Adrenal gland (tissue), 5 donors: ENCODE measurements at regions not wholly inside any gene's neighbourhood (a gene's known extent, or its start where the extent isn't known, plus 50 kb on each side); places are given as distances from the start of the nearest gene placed in this dataset.
"Not testable (repeated sequence)": the region's sequence is repeated elsewhere in the genome, so short reads cannot be mapped to it uniquely, and the experiment has no call there.

Experiments used
- POLR2A ChIP-seq, 2 donors: fragments of 450-650 bp; IDR thresholded peaks; one replicate each; pipeline ENCODE4 v1.6.1; 2017; ENCODE audit warnings: antibody characterized with exemption in 2 of 2, mild to moderate bottlenecking in 2 of 2, moderate library complexity in 1 of 2
- TF ChIP-seq, protein P1 (sequence below), 6 experiments: fragments of 450-650 bp in 4 of 6; fragments of 200-600 bp in 2 of 6; sonication (generic) in 1 of 6; IDR thresholded peaks; 1 replicate in 5 of 6; 2 replicates in 1 of 6; pipeline versions ENCODE4 v1.5.1 to v1.8.0; 2016 to 2021; ENCODE audit warnings: antibody characterized with exemption in 6 of 6, mild to moderate bottlenecking in 2 of 6, moderate library complexity in 1 of 6
- donor health status: DM: no; HTN: no; CAD: no.

DNA sequence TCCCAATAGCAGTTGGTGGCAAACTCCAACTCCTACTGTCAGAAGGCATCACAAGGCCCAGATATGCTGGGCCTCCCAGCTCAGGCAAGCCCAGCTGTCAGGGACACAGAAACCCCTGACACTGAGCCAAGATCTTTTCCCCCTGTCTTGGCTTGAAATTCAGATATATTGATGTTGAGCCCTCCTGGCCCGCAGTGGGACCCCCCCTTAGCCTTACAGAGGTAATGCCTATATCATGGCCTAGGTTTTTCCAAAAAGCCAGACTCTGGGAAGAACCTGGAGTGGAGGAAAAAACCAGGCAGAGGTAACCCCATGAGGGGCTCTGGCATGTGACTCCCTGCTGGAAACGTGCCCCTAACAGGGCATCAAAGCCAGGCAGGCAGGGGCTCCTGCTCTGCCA, 129.2 kb downstream of the POTEG start:
- TF ChIP-seq, protein P1, sequence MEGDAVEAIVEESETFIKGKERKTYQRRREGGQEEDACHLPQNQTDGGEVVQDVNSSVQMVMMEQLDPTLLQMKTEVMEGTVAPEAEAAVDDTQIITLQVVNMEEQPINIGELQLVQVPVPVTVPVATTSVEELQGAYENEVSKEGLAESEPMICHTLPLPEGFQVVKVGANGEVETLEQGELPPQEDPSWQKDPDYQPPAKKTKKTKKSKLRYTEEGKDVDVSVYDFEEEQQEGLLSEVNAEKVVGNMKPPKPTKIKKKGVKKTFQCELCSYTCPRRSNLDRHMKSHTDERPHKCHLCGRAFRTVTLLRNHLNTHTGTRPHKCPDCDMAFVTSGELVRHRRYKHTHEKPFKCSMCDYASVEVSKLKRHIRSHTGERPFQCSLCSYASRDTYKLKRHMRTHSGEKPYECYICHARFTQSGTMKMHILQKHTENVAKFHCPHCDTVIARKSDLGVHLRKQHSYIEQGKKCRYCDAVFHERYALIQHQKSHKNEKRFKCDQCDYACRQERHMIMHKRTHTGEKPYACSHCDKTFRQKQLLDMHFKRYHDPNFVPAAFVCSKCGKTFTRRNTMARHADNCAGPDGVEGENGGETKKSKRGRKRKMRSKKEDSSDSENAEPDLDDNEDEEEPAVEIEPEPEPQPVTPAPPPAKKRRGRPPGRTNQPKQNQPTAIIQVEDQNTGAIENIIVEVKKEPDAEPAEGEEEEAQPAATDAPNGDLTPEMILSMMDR (IDR thresholded peaks at IDR 0.05): not testable (repeated sequence)
- not testable (repeated sequence) for TF ChIP-seq POLR2A (IDR thresholded peaks at IDR 0.05)
